ENCODE measurements at regions not wholly inside any gene's neighbourhood (a gene's known extent, or its start where the extent isn't known, plus 50 kb on each side); places are given as distances from the start of the nearest gene placed in this dataset.
"Not testable (repeated sequence)": the region's sequence is repeated elsewhere in the genome, so short reads cannot be mapped to it uniquely, and the experiment has no call there.

DNA sequence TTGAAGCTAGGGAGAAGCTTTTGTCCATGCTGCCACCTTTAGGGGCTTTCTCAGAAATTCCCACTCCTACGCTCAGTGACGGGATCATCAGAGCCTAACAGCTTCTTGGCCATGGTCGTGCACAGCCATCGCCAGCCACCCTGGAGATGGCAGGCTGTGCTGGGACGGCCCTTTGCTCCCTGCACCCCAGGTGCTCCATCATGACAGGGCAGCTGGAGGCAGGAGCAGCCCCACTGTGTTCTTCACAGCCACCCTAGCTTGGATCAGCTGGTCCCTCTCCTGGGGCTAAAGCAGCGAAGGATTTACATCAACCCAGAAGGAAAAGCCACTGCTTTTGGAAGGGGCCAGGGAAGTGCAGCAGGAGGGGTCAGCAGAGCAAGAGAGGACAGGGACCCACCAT is 235.9 kb downstream of the LY86 start:
- in situ Hi-C loops (cut with MboI; ENCODE audit: low sequenced_read_pairs, unreplicated experiment): no loop called here
- no peak for DNase-seq (ENCODE audit: low spot score)
- TF ChIP-seq CTCF (IDR thresholded peaks at IDR 0.05; ENCODE audit: borderline replicate concordance, control extremely low read depth, extremely low read depth, insufficient read depth, missing control alignments): no peak

GRCh38 chr6:6825193-6825784 is 236.8 kb downstream of the LY86 start:
- TF ChIP-seq CTCF (IDR thresholded peaks at IDR 0.05; ENCODE audit: borderline replicate concordance, control extremely low read depth, extremely low read depth, insufficient read depth, missing control alignments): no peak
- in situ Hi-C loops (cut with MboI; ENCODE audit: low sequenced_read_pairs, unreplicated experiment): no loop called here
- DNase-seq (ENCODE audit: low spot score): no peak

- DNase-seq (ENCODE audit: low spot score): peak; percentile 60
- TF ChIP-seq CTCF (IDR thresholded peaks at IDR 0.05; ENCODE audit: borderline replicate concordance, control extremely low read depth, extremely low read depth, insufficient read depth, missing control alignments): no peak
- in situ Hi-C loops (cut with MboI; ENCODE audit: low sequenced_read_pairs, unreplicated experiment): no loop called here
Observed at GRCh38 chr6:6826095-6826901, 237.8 kb downstream of the LY86 start.

DNA sequence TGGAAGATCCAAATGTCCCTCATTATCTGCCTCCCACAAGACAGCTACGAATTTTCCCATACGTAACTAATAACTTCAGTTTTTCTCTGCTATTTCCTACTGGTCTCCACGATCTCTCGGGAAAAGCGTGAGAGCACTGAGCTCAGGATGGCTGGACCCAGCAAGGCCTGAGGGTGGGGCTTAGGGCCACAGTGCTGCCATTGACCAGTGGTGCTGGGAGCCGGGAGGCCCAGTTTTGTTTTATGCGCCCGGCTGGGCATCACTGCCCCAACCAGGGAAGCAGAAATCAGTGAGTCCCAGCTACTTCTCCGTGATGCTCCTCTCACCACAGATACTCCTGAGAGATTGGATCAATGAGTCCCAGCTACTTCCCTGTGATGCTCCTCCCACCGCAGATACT is 238.4 kb downstream of the LY86 start:
- no peak for DNase-seq (ENCODE audit: low spot score)
- in situ Hi-C loops (cut with MboI; ENCODE audit: low sequenced_read_pairs, unreplicated experiment): no loop called here
- no peak for TF ChIP-seq CTCF (IDR thresholded peaks at IDR 0.05; ENCODE audit: borderline replicate concordance, control extremely low read depth, extremely low read depth, insufficient read depth, missing control alignments)

DNA sequence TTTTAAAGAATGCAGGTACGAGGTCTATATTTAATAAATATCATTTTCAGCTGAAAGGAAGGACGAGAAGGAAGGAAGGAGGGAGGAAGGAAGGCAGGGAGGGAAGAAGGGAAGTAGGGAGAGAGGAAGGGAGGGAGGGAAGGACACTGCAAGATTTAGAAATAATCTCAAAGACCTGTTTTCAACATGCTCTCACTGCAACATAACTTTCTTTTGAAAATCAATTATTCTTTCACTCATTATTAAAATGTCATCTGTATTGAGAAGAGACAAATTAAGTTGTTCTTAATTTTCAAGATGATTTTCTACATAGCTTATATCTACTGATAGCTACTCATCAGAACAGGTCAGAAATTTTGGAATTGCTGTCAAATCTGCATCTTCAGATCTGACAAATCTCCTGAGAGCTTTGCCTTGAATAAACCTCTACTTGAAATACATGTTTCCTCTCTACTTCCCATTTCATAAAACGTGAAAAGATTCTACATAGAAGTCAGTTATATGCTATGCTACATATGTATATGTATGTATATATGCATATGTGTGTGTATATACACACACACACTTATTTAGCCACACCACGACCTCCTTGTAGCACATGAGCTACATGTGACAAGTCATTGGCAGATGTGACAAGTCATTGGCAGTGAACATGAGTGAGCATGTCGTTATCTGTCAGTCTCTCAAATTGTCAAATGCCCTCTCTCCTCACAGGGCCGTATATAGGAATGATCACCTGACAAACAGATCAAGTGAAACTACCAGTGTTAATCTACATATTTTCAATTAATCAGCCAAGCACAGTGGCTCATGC is 241.6 kb downstream of the LY86 start:
- no peak for TF ChIP-seq CTCF (IDR thresholded peaks at IDR 0.05; ENCODE audit: borderline replicate concordance, control extremely low read depth, extremely low read depth, insufficient read depth, missing control alignments)
- in situ Hi-C loops (cut with MboI; ENCODE audit: low sequenced_read_pairs, unreplicated experiment): no loop called here
- no peak for DNase-seq (ENCODE audit: low spot score)

DNA sequence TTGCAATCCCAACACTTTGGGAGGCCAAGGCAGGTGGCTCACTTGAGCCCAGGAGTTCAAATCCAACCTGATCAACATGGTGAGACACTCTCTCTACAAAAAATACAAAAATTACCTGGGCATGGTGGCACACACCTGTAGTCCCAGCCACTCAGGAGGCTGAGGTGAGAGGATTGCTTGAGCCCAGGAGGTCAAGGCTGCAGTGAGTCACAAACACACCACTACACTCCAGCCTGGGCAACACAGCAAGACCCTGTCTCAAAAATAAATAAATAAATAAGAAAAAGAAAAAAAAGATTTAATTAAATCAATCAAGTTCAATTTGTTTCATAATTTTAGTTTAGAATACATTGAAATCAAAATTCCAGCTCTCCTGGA is 242.2 kb downstream of the LY86 start:
- in situ Hi-C loops (cut with MboI; ENCODE audit: low sequenced_read_pairs, unreplicated experiment); DNase-seq (ENCODE audit: low spot score): not testable (repeated sequence)

DNA sequence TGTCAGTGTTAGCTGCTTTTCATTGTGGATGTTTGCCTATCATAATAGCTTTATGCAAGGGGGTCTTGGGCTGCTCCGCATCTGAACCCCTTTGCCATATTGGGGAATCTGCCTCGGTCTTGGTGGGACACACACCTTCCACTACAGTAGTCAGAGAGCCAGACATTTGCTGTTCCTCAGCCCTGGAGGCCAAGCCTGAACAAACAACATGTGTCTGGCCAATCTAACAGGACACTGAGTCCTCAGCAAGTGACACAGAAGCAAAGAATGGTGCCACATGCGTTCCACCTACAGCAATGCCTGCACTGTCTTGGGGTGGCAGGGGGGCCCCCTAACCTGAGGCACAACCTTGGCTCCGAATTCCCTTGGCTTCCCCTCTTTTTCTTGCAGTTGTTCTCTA is 243.9 kb downstream of the LY86 start:
- no peak for DNase-seq (ENCODE audit: low spot score)
- no peak for TF ChIP-seq CTCF (IDR thresholded peaks at IDR 0.05; ENCODE audit: borderline replicate concordance, control extremely low read depth, extremely low read depth, insufficient read depth, missing control alignments)
- in situ Hi-C loops (cut with MboI; ENCODE audit: low sequenced_read_pairs, unreplicated experiment): no loop called here

All from GM13976 (cell line).